ENCODE measurements at regions not wholly inside any gene's neighbourhood (a gene's known extent, or its start where the extent isn't known, plus 50 kb on each side); places are given as distances from the start of the nearest gene placed in this dataset.

DNA sequence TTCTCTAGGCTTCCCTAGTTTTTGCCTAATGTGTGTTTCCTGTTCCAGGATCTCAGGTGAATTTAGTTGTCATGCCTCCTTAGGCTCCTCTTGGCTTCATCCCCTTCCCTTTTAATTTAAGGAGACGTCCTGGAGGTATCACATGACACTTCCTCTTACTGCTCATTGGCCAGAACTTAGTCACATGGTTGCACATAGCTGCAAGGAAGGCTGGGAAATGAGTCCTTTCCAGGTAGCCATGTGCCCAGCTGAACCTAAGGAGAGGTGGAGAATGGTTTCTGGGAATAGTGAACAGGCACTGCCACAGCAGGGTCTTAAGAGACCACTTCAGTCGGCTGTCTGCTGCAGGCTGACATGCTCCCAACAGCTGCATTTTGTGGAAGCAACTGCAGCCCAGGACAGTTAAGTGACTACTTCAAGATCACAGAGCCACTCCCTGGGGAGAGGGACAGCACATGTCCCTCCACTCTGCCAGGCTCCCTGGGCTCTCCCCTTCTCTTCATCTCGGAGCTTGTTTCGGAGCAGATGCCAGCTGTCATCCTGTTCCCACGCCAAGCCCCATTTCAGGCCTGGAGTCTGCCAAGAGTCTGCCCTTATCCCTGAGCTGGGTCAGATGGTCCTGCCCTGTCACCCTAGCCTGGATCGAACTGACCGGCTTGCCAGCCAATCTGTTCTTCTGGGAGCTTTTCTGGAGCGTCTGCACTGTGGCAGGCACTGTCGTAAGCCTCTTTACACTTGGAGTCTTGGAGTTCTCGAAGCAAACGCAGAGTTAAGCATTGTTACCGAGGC, 81.4 kb upstream of the FOXF1 start:
- DNase-seq, result no peak

- DNase-seq, result no peak
Observed at GRCh38 chr16:86429663-86430062, 80.7 kb upstream of the FOXF1 start.

DNA sequence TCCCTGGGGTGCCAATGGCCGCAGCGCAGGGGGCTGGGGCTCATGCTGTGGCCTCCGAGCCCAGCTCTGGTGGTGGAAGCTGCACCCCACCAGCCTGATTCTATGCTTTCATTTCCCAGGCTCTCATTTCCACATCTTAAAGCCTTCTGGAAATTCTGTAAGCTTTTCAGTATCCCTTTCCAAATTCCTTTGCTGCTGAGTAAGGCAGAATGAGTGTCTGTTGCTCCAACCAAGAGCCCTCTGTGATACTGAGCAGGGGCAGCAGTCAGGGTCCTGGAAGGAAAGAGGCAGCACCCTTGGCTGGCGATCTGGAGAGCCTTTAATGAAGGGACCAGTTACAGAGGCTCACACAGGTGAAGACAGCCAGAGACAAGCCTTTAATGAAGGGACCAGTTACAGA, 79.5 kb upstream of the FOXF1 start:
- DNase-seq, result no peak

- no peak for DNase-seq
Observed at GRCh38 chr16:86431540-86431939, 78.8 kb upstream of the FOXF1 start.

DNA sequence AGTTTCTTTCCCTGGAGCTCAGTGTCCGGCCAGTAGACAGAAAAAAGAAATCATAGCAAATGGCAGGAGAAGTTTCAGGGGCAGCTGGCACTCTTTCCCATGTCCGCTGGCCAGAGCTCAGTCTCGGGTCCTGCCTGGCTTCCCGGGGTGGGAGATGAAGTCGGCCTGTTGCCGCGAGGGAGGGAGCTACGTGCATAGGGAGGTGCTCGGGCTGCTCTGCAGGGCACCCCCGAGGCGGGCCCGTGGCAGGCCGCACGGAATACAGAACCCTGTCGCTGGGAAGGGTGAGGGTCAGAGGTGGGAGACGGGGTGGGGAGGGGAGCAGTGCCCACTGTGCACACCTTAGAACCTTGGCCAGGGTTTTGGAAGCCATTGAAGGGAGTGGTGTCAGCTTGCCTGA, 78.3 kb upstream of the FOXF1 start:
- DNase-seq, result no peak

DNA sequence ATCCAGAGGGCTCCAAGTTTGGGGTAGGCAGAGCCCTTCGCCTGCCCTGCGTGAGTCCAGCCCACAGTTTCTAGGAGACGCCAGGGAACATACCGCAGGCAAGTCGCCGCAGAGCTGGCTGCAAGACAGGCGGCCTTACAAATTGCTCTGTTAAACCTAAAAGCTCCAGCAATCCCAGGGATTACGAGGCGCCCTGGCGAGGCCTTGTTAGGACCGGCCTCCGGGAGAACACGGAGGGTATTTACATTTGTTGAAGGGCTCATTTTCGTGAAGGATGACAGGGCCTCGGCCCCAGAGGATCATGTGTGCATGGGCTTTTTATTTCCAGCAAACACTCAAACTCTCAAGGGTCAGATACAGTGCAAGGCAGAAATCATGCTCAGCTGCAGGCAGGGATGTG, 77.6 kb upstream of the FOXF1 start:
- no peak for DNase-seq

GRCh38 chr16:86436466-86437185, 73.7 kb upstream of the FOXF1 start:
- DNase-seq, result no peak

DNA sequence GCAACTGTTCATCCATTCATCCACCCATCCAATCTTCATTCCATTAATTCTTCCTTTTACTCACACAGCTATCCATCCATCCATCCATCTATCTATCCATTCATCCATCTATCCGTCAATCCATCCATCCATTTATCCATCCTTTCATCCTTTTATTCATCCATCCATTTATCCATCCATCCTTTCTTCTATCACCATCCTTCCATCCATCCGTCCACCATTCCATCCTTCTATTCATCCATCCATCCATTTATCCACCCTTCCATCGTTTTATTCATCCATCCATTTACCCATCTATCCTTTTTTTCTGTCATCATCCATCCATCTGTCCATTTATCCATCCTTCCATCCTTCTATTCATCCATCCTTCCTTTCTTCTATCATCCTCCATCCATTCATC, 73.0 kb upstream of the FOXF1 start:
- DNase-seq, result no peak

DNA sequence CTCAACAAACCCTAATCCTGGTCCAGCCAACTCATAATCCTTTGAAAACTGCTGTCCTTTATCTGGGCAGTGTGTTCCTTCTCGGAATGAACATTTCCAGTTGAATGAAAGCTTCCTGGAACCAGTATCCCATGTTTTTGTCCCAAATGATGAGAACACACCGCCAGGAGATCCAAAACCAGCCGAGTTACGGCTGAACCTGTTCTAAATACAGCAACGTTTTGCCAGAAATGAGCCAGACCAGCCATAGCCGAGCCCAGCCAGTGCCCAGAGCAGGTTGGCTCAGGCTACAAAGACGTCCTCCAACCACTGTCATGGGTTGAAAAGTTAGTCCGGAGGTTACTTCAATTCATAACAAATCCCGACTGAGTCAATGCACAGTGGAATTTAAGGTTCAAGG, 67.6 kb upstream of the FOXF1 start:
- no peak for DNase-seq

DNA sequence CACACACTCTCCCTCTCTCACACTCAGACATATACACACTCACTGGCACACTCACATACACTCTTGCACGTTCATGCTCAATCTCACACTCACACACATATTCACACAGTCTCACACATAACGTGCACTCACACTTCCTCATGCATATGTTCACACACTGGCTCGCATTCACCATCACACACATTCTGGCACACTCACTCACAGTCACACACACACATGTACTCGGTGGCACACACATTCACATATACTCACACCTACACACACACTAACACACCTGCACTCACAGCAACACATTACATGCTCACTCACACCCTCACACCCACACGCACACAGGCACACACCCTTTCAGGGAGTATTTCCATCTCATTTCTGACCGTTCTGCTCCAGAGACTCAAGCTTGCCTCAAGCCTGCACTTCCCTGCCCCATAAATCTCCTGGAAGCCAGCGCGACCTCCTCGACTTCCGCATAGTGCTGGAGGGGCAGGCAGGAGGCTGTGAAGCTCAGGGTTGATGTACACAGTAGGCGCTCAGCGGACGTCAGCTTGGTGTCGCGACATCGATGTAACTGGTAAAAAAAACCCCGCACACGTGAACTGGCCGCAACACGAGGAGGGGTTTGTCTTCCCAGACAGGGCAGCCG, 66.7 kb upstream of the FOXF1 start:
- no peak for DNase-seq

- no peak for DNase-seq
Observed at GRCh38 chr16:86444261-86444660, 66.1 kb upstream of the FOXF1 start.

DNA sequence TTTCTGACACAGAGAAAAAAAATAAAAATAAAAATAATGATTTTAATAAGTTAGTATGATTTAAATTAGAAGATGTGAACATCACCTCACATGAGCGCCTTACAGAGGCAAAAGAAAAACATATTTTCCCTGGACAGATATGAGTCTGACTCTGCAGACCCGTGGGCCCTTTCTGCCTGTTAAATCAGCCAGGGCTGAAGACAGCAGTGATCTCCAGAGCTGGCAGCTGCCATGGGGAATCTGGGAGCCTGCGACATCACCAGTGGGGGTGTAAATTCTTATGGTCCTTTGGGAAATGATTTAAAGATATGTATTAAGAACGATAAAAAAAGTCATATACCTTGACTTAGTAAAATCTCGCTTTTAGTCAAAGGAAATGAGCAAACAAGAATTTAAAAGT, 65.7 kb upstream of the FOXF1 start:
- peak; percentile 8 for DNase-seq

DNA sequence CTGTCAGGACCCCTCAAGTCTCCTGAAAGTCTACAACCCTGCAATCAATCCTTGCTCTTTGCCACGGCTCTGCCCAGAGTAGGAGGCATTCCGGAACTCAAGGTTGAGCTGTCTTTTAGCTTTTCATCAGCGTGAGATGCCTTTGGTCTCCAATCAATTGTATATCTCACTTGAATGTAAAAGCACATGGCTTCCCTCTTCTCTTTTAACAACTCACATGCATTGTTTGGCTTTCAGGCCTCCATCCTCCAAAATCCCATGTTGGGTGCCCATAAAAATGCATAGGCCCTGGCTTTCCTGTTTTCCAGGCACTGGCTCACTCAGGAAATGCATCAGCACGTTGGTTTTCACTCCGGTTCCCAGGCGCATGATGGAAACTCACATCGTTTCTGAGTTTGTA, 64.0 kb upstream of the FOXF1 start:
- no peak for DNase-seq

DNA sequence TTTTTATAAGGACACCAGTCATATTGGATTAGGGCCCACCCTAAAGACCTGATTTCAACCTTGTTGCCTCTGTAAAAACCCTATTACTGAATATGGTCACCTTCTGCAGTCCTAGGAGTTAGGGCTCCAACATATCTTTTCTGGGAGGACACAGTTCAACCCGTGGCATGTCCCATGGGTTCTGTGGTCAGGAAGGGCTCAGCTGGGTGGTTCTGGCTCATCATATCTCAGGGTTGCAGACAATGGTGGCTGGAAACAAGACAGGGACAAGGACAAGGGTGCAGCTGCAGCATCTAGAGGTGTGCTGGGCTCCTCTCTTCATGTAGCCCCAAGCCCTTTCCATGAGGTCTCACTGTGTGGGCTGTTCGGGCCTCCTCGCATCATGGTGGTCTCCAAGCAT, 63.1 kb upstream of the FOXF1 start:
- no peak for DNase-seq

DNA sequence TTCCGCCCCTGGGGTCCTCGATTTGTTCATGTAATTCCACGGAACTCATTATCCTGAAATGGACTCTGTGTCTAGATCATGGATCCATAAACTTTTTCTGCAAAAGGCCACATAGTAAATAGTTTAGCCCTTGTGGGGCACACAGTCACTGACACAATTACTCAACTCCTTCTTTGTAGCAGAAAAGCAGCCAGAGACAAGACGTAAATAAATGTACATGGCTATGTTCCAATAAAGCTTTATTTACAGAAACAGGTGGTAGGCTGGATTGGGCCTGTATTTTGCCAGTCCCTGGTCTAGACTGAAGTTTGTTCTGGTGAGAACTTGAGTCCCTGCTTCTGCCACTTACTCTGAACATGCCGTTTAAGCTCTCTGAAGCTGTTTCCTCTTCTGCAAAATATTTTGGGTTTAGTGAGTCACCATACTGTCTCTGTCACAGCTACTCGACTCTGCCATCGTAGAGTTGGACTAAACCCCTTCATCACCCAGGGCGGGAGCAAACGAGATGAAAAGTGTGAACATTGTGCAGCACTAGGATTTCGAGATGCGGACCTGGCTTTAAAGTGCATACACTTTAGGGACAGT, 61.9 kb upstream of the FOXF1 start:
- peak; percentile 27 for DNase-seq

GRCh38 chr16:86449446-86450095, 60.8 kb upstream of the FOXF1 start:
- no peak for DNase-seq

DNA sequence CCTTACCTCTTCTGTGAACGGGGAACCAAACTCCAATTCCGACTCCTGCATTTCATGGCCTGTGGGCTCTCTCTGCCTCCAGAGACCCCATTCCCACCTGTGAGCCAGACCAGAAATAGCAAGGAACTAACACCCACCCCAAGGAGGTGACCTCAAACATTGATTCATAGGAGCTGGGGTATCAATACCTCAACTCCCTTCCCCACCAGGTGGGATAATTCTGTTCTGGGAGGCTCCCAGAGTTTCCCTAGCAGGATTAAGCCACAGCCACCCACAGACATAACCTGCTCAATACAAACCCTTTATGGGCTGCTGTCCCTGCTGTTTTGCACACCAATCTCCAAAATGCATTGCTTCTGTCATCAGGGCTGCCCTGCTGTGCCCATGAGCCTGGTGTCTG, 59.6 kb upstream of the FOXF1 start:
- DNase-seq, result no peak

DNA sequence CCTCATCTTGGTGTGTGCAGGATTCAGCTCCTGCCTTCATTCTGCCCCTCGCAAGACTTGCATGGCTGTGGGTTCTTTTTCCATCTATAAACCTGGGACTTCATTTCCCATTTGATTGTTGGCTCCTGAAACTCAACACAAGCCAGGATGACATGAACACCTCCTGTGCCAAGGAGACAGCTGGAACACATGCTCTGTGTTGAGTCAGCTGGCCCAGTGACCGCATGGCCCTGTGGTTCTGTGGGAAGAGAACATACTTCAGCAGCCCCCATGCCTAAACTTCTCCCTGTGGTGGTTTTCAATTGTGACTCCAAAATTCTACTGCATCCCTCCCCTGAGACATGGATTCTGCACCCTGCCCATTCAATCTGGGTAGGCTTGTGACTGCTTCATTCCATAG, 57.9 kb upstream of the FOXF1 start:
- peak; percentile 24 for DNase-seq

- DNase-seq, result peak; percentile 97
Observed at GRCh38 chr16:86455116-86455515, 55.2 kb upstream of the FOXF1 start.

DNA sequence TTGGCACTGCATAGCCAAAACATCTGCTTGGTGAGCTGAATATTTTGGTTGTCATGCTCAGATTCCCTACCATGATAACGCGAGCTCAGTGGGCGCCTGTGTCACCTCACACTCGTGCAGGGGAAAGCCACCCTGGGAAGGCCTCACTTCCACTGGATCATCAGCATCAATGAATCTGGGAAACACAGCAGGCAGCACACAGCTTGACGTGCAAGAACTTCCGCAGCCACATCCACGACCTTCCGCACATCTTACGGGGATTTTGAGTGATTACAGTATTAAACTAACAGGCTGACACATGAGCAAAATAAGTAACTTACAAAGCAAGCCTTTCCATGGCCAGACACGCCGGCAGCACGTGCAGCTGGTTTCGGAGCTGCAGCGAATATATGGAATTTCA, 54.7 kb upstream of the FOXF1 start:
- peak; percentile 62 for DNase-seq

GRCh38 chr16:86457501-86458148, 52.7 kb upstream of the FOXF1 start:
- DNase-seq, result peak; percentile 96

DNA sequence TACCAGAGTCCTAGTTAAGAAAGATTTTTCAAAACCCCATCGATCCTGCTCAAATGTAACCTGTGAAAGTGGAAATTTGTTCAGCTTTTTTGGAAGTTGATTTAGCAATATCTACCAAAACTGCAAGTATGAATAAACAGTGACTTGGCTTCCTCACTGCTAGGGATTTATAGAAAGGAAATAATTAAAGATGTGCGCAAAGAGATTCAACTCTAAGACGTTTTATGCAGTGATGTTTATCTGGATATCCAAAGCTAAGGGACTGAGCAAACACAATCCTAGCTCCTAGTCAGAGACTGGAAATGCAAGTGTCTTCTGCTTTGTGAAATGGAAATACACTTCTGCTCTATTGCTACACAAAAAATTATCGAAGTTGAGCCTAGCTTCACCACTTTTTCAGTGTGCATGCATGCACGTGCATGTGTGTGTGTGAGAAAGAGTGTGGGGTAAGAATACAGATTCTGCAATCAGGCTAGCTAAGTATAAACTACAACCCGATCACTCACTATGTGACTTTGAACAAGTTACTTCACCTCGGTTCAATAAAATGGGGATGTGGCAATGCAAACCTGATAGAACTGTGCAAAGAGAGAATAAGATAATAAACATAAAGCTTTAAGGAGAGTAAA, 52.1 kb upstream of the FOXF1 start:
- no peak for DNase-seq

All from fibroblast of skin of right quadriceps (primary cell).